ENCODE measurements at regions not wholly inside any gene's neighbourhood (a gene's known extent, or its start where the extent isn't known, plus 50 kb on each side); places are given as distances from the start of the nearest gene placed in this dataset.

- TF ChIP-seq EZH2phosphoT487 (IDR thresholded peaks at IDR 0.05; ENCODE audit: low read depth, severe bottlenecking, unreplicated experiment) (no peak), CTCF (IDR thresholded peaks at IDR 0.05; ENCODE audit: poor library complexity) (no peak), EZH2 (IDR thresholded peaks at IDR 0.05; ENCODE audit: borderline replicate concordance) (no peak)
Observed at GRCh38 chr2:82013641-82014040, 1709.1 kb upstream of the LRRTM1 start.
